ENCODE measurements at regions not wholly inside any gene's neighbourhood (a gene's known extent, or its start where the extent isn't known, plus 50 kb on each side); places are given as distances from the start of the nearest gene placed in this dataset.

GRCh38 chr10:124240839-124241291, 147.5 kb upstream of the CHST15 start:
- TF ChIP-seq, protein P1, sequence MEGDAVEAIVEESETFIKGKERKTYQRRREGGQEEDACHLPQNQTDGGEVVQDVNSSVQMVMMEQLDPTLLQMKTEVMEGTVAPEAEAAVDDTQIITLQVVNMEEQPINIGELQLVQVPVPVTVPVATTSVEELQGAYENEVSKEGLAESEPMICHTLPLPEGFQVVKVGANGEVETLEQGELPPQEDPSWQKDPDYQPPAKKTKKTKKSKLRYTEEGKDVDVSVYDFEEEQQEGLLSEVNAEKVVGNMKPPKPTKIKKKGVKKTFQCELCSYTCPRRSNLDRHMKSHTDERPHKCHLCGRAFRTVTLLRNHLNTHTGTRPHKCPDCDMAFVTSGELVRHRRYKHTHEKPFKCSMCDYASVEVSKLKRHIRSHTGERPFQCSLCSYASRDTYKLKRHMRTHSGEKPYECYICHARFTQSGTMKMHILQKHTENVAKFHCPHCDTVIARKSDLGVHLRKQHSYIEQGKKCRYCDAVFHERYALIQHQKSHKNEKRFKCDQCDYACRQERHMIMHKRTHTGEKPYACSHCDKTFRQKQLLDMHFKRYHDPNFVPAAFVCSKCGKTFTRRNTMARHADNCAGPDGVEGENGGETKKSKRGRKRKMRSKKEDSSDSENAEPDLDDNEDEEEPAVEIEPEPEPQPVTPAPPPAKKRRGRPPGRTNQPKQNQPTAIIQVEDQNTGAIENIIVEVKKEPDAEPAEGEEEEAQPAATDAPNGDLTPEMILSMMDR (IDR thresholded peaks at IDR 0.05), result no peak
- no peaks in the 10 kb centered on the region for H3K4me1 ChIP-seq
- no peaks in the 10 kb centered on the region for H3K9me3 ChIP-seq
- intact Hi-C loops (cut with DNase I), result no loop called here
- no peaks in the 10 kb centered on the region for H3K27me3 ChIP-seq
- H3K27ac ChIP-seq, result no peak overlapping the region
- no peak overlapping the region for H3K4me3 ChIP-seq
- peak in 1 of 2 donors; percentile 24 for DNase-seq (ENCODE audit: low spot score in 2 of 2)
- H3K36me3 ChIP-seq, result no peaks in the 10 kb centered on the region

DNA sequence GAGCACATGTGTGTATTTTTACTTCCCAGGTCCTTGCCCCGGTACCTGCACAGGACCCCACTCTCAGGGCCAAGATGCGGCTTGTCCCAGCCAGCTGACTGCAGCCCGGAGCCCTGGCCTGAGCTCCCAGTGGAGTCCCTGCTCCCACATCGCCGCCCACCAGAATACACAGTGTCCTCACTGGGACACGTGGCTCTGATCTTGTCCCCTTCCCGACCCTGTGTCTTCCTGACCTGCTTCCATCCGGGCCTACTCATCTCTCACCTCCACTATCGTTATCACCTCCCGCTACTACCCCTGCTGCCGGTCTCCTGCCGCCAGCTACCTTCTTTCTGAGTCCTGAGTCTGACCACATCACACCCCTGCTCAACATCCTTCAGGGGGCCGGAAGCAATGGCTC, 146.3 kb upstream of the CHST15 start:
- Histone ChIP-seq H3K4me3 (no peak overlapping the region), H3K27me3 (no peaks in the 10 kb centered on the region), H3K36me3 (no peaks in the 10 kb centered on the region), H3K9me3 (no peaks in the 10 kb centered on the region), H3K27ac (no peak overlapping the region), H3K4me1 (no peaks in the 10 kb centered on the region)
- intact Hi-C loops (cut with DNase I), result no loop called here
- TF ChIP-seq, protein P1 (IDR thresholded peaks at IDR 0.05), result no peak
- peak in 1 of 2 donors; percentile 50 for DNase-seq (ENCODE audit: low spot score in 2 of 2)

GRCh38 chr10:124239134-124239533, 145.7 kb upstream of the CHST15 start:
- Histone ChIP-seq H3K27ac (no peak overlapping the region), H3K9me3 (no peaks in the 10 kb centered on the region), H3K4me1 (no peaks in the 10 kb centered on the region), H3K36me3 (no peaks in the 10 kb centered on the region), H3K27me3 (no peaks in the 10 kb centered on the region), H3K4me3 (no peak overlapping the region)
- intact Hi-C loops (cut with DNase I), result no loop called here
- TF ChIP-seq, protein P1 (IDR thresholded peaks at IDR 0.05), result no peak
- peak in 1 of 2 donors; percentile 19 for DNase-seq (ENCODE audit: low spot score in 2 of 2)

DNA sequence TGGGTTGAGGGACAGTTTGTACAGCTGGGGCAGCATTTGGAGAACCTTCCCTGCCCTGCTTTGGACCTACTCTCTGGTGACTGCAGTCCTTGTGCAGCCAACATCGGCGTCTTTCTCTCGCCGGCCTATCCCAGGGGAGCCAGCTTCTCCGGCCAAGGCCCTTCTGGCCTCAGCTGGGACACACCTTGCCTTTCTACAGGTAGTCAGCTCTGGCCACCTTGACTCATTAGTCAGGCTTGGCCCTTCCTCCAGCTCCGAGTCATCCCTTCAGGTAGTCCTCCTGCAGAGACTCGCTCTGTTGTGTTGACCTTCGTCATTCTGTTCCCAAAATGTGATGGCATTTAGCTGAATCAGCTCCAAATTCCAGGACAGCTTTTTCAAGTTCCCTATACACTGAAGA, 145.0 kb upstream of the CHST15 start:
- H3K36me3 ChIP-seq, result no peaks in the 10 kb centered on the region
- intact Hi-C loops (cut with DNase I), result no loop called here
- H3K9me3 ChIP-seq, result no peaks in the 10 kb centered on the region
- no peak overlapping the region for H3K27ac ChIP-seq
- DNase-seq (ENCODE audit: low spot score in 2 of 2), result peak in 1 of 2 donors; percentile 44
- TF ChIP-seq, protein P1 (IDR thresholded peaks at IDR 0.05), result no peak
- H3K4me3 ChIP-seq, result no peak overlapping the region
- H3K27me3 ChIP-seq, result no peaks in the 10 kb centered on the region
- H3K4me1 ChIP-seq, result no peaks in the 10 kb centered on the region

DNA sequence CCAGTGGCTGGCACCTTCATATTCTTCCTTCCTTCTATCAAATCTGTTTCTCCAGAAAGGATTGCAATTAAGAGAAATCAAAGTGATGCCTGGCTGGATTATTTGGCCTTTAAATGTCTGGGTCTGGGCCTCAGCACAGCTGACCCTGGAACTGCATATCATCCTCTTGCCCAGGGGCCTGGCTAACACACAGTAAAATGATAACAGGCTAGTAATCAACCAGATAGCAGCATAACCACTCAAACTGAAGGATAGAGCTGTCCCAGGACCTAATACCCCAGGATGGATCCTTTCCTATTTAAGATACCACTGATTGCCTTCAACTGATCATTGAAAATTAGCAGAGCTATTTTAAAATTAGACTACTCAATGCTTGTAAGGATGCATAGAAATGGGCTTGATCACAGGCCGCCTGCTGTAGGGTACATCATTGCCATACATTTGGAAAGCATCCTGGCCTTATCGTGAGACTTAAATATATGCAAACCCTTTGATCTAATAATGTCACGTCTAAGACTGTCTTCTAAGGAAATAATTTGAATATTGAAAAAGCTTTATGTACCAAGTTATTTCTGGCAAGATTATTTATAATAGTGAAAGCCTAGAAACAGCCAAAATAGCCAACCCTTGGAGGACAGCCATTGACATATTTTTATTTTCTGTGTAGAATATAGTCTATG, 144.0 kb upstream of the CHST15 start:
- TF ChIP-seq, protein P1 (IDR thresholded peaks at IDR 0.05), result no peak
- Histone ChIP-seq H3K27me3 (no peaks in the 10 kb centered on the region), H3K36me3 (no peaks in the 10 kb centered on the region), H3K9me3 (no peaks in the 10 kb centered on the region), H3K27ac (no peak overlapping the region), H3K4me3 (no peak overlapping the region), H3K4me1 (no peaks in the 10 kb centered on the region)
- peak in 1 of 2 donors; percentile 37 for DNase-seq (ENCODE audit: low spot score in 2 of 2)
- intact Hi-C loops (cut with DNase I), result no loop called here

Data from ascending aorta (tissue), 2 donors.